GM18499 (cell line): ENCODE measurements at regions not wholly inside any gene's neighbourhood (a gene's known extent, or its start where the extent isn't known, plus 50 kb on each side); places are given as distances from the start of the nearest gene placed in this dataset.

Experiments
- ATAC-seq: cut with Tn5 transposase; IDR thresholded peaks from one replicate; pipeline ENCODE4 v1.9.1; 2021; ENCODE audit warnings: moderate number of reproducible peaks; ENCODE audit not compliant: insufficient read depth, unreplicated experiment

- no peak for ATAC-seq
Observed at GRCh38 chrX:148443216-148443615, 57.2 kb upstream of the AFF2 start.

- no peak for ATAC-seq
Observed at GRCh38 chrX:148448686-148449085, 51.7 kb upstream of the AFF2 start.
